ENCODE measurements at regions not wholly inside any gene's neighbourhood (a gene's known extent, or its start where the extent isn't known, plus 50 kb on each side); places are given as distances from the start of the nearest gene placed in this dataset.

DNA sequence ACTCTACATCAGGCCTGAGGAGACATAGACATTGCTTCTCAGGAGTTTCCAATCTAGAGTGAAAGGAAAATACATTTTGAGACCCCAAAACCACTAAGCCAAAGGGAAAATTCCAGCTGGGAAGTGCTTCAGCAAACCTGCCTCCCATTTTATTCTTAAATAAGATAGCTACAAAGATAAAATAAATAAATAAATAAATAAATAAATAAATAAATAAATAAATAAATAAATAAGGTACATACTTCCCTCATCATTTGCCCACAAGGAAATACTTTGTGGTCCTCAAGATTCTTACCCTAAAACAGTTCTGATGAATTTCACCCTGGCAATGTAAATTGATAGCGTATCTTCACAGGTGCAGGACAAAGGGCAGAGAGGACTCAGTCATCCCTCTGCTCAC lies 474.0 kb upstream of the ROBO1 start:
- no peak for TF ChIP-seq POLR2A (IDR thresholded peaks at IDR 0.05)
- TF ChIP-seq, protein P1, sequence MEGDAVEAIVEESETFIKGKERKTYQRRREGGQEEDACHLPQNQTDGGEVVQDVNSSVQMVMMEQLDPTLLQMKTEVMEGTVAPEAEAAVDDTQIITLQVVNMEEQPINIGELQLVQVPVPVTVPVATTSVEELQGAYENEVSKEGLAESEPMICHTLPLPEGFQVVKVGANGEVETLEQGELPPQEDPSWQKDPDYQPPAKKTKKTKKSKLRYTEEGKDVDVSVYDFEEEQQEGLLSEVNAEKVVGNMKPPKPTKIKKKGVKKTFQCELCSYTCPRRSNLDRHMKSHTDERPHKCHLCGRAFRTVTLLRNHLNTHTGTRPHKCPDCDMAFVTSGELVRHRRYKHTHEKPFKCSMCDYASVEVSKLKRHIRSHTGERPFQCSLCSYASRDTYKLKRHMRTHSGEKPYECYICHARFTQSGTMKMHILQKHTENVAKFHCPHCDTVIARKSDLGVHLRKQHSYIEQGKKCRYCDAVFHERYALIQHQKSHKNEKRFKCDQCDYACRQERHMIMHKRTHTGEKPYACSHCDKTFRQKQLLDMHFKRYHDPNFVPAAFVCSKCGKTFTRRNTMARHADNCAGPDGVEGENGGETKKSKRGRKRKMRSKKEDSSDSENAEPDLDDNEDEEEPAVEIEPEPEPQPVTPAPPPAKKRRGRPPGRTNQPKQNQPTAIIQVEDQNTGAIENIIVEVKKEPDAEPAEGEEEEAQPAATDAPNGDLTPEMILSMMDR (IDR thresholded peaks at IDR 0.05), result no peak
- Histone ChIP-seq H3K4me3 (no peak overlapping the region), H3K4me1 (no peaks in the 10 kb centered on the region), H3K9me3 (no peaks in the 10 kb centered on the region), H3K27ac (no peak overlapping the region), H3K27me3 (no peaks in the 10 kb centered on the region), H3K36me3 (no peaks in the 10 kb centered on the region)
- DNase-seq, result no peak
- WGBS, 2 donors, result 82 to 89% methylated on average over 1 of the region's 1 CpG
- intact Hi-C loops (cut with DNase I), result no loop called here

DNA sequence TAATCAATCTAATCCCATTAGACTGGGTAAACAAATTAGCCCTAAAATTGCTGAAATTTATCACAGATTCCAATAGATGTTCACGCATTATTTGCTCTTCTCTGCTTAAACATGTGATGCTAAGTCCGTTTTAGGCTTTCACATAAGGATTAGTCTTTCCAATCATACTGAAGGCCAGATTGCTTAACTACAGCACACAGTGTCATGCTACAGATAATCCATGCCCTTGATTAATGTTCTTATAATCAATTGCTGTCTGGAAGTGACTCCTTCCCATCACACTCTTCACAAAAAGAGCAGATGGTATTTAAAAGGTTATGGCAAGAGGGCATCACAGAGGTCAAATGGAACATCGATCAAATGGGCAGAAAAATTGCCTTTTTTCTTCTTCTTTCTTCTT lies 471.5 kb upstream of the ROBO1 start:
- intact Hi-C loops (cut with DNase I), result no loop called here
- TF ChIP-seq POLR2A (IDR thresholded peaks at IDR 0.05), result no peak
- TF ChIP-seq, protein P1 (IDR thresholded peaks at IDR 0.05), result no peak
- Histone ChIP-seq H3K27me3 (no peaks in the 10 kb centered on the region), H3K4me3 (no peak overlapping the region), H3K36me3 (no peaks in the 10 kb centered on the region), H3K27ac (no peak overlapping the region), H3K9me3 (no peaks in the 10 kb centered on the region), H3K4me1 (no peaks in the 10 kb centered on the region)
- WGBS, 2 donors, result 32 to 41% methylated on average over 3 of the region's 3 CpGs
- DNase-seq, result no peak

DNA sequence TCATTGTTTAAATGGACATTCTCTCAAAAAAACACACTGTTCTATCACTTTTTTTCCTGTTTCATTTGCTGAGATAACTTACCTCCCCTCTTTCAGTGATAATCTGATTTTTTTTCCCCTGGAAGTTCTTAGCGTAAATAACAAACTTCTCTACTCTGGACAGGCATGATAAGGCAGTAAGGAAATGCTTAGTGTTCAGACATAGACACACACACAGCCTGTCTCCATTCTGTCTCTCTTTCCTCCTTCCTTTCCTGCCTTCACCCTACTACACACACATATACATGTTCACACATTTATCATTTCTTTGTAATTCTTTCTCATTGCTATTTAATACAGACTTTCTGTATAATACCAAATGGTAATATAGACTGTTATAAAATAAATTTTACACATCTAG lies 470.8 kb upstream of the ROBO1 start:
- no peak for TF ChIP-seq POLR2A (IDR thresholded peaks at IDR 0.05)
- TF ChIP-seq, protein P1 (IDR thresholded peaks at IDR 0.05), result no peak
- no peak overlapping the region for H3K4me3 ChIP-seq
- H3K4me1 ChIP-seq, result no peaks in the 10 kb centered on the region
- no peaks in the 10 kb centered on the region for H3K9me3 ChIP-seq
- DNase-seq, result no peak
- no peaks in the 10 kb centered on the region for H3K27me3 ChIP-seq
- intact Hi-C loops (cut with DNase I), result no loop called here
- 23 to 52% methylated on average over 1 of the region's 1 CpG for WGBS, 2 donors
- no peak overlapping the region for H3K27ac ChIP-seq
- no peaks in the 10 kb centered on the region for H3K36me3 ChIP-seq

GRCh38 chr3:80238152-80238551 lies 470.4 kb upstream of the ROBO1 start:
- Histone ChIP-seq H3K27me3 (no peaks in the 10 kb centered on the region), H3K4me3 (no peak overlapping the region), H3K36me3 (no peaks in the 10 kb centered on the region), H3K27ac (no peak overlapping the region), H3K9me3 (no peaks in the 10 kb centered on the region), H3K4me1 (no peaks in the 10 kb centered on the region)
- TF ChIP-seq, protein P1 (IDR thresholded peaks at IDR 0.05), result no peak
- intact Hi-C loops (cut with DNase I), result no loop called here
- no peak for DNase-seq

- no peaks in the 10 kb centered on the region for H3K9me3 ChIP-seq
- intact Hi-C loops (cut with DNase I), result no loop called here
- 36 to 66% methylated on average over 3 of the region's 3 CpGs for WGBS, 2 donors
- no peaks in the 10 kb centered on the region for H3K27me3 ChIP-seq
- no peaks in the 10 kb centered on the region for H3K4me1 ChIP-seq
- no peak for TF ChIP-seq POLR2A (IDR thresholded peaks at IDR 0.05)
- TF ChIP-seq, protein P1 (IDR thresholded peaks at IDR 0.05), result no peak
- DNase-seq, result no peak
- no peaks in the 10 kb centered on the region for H3K36me3 ChIP-seq
- H3K4me3 ChIP-seq, result no peak overlapping the region
- no peak overlapping the region for H3K27ac ChIP-seq
Measured at GRCh38 chr3:80234706-80235105, 466.9 kb upstream of the ROBO1 start.

Data from esophagus squamous epithelium (tissue), 5 donors.